HepG2 (cell line): ENCODE measurements at regions not wholly inside any gene's neighbourhood (a gene's known extent, or its start where the extent isn't known, plus 50 kb on each side); places are given as distances from the start of the nearest gene placed in this dataset.

ENCODE experiments used
- ELF4 ChIP-seq: sonication (generic); formaldehyde crosslinking; IDR thresholded peaks from 2 replicates; pipeline ENCODE4 v1.5.0; 2020; ENCODE audit warnings: missing genetic modification reagents, mild to moderate bottlenecking, moderate library complexity, borderline replicate concordance
- POLR2A ChIP-seq, 2 experiments: IDR thresholded peaks; 2 replicates each; pipeline ENCODE4 v1.6.1; 2011; ENCODE audit warnings: low read depth in 2 of 2, low read length in 2 of 2, mild to moderate bottlenecking in 1 of 2, moderate library complexity in 1 of 2; ENCODE audit not compliant: insufficient read depth in 1 of 2
- TCF7L2 ChIP-seq: IDR thresholded peaks from 2 replicates; pipeline ENCODE4 v1.6.1; 2011; ENCODE audit warnings: mild to moderate bottlenecking, low read depth, low read length, moderate library complexity
- ZNF883 ChIP-seq: sonication (generic); formaldehyde crosslinking; IDR thresholded peaks from 2 replicates; pipeline ENCODE4 v1.5.1; 2020; ENCODE audit warnings: mild to moderate bottlenecking, missing genetic modification reagents; ENCODE audit errors: not compliant biosample characterization

GRCh38 chr11:8787372-8787771, 104.8 kb downstream of the RPL27A start:
- TF ChIP-seq POLR2A (IDR thresholded peaks at IDR 0.05; ENCODE audit: insufficient read depth in 1 of 2, low read depth in 2 of 2, low read length in 2 of 2) (no peak), ZNF883 (CRISPR knock-in tag) (no peak), TCF7L2 (no peak), ELF4 (CRISPR knock-in tag) (no peak)
